HG03520 (cell line): ENCODE measurements at regions not wholly inside any gene's neighbourhood (a gene's known extent, or its start where the extent isn't known, plus 50 kb on each side); places are given as distances from the start of the nearest gene placed in this dataset.
"Not testable (repeated sequence)": the region's sequence is repeated elsewhere in the genome, so short reads cannot be mapped to it uniquely, and the experiment has no call there.

ENCODE experiments used
- ATAC-seq: cut with Tn5 transposase; IDR thresholded peaks from one replicate; pipeline ENCODE4 v1.9.1; 2021; ENCODE audit warnings: mild to moderate bottlenecking, moderate library complexity; ENCODE audit not compliant: unreplicated experiment

DNA sequence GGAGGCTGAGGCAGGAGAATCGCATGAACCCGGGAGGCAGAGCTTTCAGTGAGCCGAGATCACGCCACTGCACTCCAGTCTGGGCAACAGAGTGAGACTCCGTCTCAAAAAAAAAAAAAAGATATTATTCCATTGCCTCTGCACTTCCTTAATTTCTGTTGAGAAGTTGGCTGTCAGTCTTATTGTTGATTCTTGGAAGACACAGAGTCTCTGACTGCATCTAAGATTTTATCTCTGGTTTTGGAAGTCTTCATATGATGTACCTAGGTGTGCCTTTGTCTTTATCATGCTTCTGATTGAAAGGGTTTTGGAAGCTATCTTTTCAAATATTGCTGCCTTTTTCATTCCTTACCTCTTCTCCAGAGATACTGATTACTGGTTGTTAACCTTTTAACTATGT, 160.4 kb downstream of the NPIPB11 start:
- not testable (repeated sequence) for ATAC-seq

DNA sequence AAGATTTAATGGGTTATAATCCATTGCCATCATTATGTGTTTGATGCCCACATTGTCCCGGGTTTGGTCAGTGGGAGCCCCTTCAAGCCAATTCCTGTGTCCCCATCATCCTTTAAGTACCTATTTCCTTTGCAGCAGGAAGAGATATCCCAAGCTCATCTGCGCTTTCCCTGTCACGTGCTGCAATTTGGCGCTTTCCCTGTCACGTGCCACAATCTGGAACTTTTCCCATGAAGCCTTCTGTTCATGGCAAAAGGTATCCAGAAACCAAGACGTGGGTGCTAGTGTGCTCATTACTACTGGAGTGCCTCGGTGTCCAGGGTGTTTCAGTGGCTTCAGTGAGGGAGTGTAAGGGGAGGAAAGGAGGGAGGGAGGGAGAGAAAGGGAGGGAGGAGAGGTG, 168.5 kb downstream of the NPIPB11 start:
- ATAC-seq, result no peak

DNA sequence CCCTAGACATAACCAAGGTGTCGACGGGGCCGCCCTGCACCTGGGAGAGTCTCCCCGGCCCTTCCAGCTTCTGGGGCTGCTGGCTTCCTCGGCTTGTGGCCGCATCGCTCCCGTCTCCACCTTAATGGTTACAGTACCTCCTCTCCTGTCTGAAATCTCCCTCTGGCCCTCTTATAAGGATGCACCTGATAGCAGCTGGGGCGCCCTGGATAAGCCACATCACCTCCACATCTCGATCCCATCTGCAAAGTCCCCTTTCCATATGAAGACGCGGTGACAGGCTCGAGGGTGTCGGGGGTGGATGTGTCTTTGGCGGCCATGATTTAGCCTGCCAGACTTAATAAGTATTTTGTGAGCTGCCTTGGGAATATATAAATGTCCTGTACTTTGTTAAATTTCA, 169.0 kb downstream of the NPIPB11 start:
- not testable (repeated sequence) for ATAC-seq

DNA sequence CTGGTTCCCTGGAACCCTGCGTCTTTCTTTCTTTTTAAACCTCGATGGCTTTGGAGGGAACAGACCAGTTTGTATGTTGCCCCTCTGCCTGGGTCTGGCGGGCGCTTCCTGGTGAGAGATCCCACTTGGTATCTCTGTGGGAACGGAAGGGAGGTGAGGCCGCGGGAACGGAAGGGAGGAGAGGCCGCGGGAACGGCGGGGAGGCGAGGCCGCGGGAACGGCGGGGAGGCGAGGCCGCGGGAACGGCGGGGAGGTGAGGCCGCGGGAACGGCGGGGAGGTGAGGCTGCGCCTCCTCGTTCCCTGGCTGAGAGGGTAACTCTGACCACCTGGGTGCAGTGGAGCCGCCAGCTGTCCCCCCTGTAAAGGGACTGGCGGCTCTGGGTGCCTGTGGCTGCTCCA, 169.5 kb downstream of the NPIPB11 start:
- not testable (repeated sequence) for ATAC-seq

DNA sequence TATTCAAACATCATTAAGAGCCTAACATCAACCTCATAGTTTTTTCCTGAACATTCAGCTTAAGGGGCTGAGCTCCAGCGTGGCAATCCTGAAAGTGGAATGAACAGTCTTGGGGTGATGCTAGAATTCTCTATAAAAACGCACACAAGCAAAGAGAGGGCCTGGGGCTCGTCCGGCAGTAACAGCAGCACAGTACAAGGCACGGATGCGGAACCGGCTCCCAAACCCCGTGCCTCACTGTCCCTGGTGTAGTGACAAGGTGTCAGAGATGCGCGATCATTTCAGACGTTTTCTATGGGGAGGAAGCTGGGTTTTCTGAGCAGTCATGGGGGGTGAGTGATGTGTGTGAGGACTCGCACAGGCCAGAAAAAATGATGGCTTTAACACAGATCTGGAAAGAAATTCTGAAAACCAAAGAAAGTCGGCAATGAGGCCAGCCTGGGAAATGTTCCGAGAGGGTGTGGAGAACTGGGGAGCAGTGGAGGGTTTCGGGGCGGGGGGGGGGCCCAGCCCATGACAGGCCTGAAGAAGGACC, 170.6 kb downstream of the NPIPB11 start:
- not testable (repeated sequence) for ATAC-seq

DNA sequence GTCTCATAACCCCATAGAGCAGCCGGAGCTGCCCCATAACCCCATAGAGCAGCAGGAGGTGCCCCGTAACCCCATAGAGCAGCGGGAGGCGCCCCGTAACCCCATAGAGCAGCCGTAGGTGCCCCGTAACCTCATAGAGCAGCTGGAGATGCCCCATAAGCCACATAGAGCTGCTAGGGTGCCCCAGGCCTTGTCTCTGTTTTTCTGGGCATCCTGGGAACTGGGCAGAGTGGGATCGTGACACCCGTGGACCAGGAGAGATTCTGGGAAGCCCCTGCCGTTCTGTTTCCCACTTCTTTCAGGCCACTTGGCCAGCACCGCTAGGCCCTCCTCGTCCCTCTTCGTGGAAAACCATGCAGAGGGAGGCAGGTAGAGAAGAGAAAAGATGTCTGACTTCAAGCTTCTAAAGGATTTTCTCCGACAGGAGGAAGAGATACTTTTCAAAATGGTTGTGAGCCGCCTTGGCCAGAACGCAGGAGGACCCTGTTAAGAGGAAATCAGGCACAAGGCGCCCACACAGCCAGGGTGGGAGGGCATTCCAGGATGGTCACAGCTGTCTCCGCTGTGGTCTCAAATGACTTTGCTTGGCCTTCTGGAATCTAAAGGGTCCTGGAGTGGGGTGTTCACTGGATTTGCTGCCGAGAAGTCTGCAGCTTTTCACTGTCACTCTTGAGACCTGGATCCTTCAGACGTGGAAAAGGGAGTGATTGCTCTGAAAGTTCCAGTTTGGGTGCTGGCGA, 171.8 kb downstream of the NPIPB11 start:
- not testable (repeated sequence) for ATAC-seq

DNA sequence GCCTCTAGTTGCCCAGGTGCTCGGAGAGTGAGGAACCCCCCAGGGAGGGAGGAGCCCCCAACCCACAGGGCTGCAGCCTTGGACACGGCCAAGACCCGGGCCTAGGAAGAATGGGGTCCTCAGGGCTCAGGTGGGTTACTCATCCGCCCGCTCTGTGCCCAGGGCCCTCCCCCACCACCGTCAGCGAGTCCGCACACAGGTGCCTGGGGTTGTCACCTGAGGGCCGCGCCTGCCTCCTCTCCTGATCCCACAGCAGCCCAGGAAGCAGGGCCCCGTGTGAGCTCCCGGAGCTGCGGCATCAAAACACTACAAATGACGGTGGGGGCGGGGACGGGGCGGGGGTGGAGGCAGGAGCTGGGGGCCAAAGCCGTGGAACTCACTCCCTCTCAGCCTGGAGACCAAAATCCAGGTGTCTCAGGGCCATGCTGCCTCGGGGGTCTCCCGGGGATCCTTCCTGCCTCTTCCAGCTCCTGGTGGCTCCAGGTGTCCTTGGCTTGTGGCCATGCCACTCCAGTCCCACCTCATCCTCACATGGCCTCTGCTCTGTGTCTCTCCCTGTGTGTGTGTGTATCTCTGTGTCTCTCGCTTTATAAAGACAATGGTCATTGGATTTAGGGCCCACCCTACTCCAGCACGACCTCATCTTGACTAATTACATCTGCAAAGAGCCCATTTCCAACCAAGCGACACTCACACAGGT, 172.7 kb downstream of the NPIPB11 start:
- not testable (repeated sequence) for ATAC-seq

DNA sequence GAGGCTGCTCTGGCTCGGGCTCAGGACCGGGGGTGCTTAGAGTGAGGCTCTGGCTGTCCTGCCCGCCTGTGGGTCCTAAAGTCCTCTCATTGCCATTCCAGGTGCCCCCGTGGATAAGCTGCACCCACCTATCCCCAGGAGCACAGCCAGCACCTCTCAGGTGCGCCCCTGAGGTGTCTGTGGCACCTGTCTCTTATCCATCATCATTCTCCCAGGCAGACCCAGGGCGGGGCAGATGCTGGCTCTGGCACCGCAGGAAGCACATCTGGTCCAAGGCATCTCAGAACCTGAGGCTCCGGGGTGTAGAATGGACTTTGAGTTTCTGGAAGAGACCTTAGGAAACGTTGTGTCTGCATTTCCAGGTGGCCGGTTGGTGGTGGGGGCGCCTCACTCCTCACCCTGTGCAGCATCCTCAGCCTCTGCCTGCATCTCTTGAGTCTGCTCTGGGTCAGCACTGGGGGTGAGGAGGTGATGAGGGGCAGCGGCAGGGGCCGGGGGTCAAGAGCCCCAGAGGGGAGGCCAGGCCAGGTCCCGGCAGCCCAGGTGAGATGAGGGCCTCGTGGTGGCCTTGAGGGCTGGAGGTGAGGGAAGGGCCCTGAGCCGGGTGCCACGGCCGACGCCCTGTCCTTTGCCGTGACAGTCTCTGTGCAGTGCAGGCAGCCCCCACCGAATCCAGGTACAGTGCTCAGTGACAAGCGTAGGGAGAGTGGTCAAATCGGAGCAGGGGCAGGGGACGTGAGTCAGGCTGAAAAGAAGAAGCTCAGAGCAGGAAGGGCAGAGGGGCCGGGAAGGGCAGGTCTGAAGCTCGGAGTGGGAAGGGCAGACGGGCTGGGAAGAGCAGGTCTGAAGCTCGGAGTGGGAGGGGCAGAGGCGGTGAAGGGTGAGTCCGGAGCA, 173.5 kb downstream of the NPIPB11 start:
- no peak for ATAC-seq

DNA sequence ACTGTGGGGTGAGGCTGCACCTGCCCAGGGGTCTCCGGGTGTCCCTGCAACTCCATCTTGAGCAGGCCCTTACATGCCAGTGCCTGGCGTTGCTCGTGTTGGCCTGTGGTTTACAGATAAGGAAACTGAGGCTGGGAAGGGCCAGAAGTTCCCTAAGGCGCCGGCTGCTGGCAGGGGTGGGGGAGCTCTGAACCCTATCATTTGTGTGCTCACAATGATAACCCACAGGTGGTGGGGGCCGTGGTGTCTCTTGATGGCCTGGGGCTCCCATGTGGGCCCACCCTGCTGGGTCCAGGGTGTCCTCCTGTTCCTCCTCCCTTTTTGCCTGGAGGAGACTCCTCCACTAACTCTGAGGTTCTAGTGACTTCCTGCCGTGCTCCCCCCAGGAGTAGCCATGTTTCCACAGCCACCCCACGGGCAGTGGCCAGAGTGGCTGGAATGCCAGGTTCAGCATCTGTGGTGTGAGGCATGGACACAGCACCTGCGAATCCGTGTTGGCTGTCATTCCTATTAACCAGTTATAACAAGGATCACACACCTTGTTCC, 174.3 kb downstream of the NPIPB11 start:
- ATAC-seq, result not testable (repeated sequence)

DNA sequence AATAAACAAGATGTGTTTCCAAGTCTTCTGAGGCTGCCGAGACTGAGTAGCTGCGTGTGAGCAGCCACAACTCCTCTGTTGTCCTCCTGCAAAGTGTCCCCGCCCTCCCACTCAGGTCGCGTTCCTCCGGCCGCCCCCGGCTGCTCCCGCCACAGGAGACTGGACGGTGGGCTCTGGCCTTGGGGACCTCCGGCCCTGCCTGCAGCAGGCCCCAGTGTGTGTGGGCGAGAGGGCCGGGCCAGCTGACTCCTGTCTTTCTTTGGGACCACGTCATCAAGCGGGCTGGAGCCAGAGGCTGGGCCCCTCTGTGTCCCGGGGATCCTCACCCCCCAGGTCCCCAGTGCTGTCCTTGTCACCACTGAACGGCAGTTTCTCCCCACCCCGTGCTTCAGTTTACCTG, 175.3 kb downstream of the NPIPB11 start:
- no peak for ATAC-seq

DNA sequence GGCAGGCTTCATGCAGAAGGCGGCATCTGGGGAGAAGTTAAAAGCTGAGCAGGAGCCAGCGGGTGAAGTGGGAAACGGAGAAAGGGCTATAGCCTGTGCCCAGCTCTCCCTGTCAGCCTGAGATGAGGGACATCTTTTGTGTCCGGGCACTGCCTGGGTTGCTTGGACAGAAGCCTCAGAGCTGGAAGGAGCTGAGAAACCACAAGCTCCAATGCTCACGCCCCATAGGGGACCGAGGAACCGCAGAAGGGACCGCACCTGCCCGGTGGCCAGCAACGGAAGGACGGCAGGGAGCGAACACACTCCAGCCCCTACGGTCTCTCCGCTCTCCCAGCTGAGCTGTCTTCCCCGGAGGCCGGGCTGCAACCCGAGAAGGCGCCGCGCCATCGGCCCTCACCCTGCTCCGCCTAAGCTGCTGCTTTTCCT, 175.8 kb downstream of the NPIPB11 start:
- no peak for ATAC-seq

DNA sequence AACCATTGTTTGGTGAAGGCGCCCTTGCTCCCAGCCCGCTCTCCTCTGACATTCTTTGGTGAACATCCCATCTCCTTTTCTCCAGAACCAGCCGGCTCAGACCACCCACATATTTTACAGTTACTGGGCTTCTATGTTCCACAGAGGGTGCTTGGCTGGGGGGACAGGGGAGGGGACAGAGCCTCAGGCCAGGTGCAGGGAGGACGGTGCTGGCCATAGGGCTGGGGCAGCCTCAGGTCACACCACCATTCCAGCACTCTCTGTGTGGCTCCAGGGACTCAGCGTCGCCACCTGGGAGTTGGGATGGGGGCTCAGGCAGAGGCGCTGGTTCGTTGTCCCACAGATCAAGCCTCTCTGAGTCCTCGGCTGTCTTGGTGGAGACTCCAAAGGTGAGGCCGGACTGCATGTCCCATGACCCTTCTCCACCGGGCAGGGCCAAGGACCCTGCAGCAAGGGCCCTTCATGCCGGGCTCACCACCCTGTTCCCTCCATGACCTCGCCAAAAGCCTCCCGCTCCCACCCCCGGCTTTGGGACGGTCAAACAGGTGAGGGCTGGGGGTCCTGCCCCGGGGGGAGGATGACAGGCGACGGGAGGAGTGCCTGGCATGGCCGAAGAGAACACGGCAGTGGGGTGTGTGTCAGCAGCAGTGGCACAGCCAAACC, 176.4 kb downstream of the NPIPB11 start:
- not testable (repeated sequence) for ATAC-seq

DNA sequence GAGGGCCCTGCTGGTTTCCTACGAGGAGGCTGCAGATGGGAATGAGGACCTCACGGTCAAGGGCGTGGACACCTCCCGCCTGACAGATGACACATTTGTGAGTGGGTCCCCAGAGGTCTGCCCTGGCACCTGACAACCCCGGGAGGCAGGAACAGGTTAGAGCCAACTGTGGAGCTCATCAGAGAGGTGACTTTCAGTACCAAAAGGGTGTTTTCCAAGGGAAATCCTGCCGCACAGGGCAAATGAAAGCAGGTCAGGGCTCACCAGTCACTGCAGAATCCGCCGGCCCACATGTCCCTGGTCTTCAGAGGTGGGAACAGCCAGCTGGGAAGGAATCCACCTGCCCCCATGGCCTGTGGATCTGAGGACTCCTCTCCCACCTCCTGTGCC, 176.9 kb downstream of the NPIPB11 start:
- ATAC-seq, result not testable (repeated sequence)

DNA sequence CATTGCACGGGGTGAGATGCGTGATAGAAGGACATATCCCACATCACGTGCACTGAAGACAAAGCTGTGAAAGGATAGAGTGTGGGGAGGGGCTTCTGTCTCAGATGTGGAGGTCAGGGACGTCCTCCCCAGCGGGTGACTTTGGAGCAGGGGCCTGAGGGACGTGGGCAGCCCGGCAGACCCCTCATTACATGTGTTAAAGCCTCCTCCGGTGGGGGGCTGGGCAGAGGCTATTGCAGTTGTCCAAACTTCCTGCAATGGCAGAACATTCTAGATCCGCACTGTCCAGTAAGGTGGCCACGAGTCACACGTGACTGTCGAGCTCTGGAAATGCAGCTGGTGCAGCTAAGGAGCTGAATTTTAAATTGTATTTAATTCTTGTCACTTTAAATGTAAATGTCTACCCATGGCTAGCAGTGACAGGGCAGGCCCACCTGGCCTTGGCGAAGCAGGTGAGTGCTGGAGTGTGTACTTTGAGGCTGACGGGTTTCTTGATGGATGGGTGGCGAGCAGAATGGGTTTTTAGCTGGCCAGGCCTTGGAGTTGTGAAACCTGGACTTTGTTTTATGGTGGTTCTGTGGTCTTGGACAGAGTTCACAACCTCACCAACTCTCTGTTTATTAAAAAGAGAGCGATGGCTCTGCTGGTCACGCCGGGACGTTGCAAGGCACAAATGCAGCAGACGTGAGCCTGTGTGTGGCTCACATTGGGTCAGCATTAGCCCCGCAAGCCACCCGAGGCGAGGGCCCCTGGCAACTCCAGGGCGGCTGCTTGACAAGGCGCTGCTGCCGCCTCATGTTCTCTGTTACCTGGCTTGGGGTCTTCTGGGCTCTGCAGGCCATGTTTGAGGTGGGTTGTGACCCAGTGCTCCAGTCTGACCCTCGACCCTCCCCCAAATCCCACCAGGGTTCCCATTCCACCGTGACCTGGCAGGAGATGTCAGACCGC, 177.6 kb downstream of the NPIPB11 start:
- not testable (repeated sequence) for ATAC-seq

DNA sequence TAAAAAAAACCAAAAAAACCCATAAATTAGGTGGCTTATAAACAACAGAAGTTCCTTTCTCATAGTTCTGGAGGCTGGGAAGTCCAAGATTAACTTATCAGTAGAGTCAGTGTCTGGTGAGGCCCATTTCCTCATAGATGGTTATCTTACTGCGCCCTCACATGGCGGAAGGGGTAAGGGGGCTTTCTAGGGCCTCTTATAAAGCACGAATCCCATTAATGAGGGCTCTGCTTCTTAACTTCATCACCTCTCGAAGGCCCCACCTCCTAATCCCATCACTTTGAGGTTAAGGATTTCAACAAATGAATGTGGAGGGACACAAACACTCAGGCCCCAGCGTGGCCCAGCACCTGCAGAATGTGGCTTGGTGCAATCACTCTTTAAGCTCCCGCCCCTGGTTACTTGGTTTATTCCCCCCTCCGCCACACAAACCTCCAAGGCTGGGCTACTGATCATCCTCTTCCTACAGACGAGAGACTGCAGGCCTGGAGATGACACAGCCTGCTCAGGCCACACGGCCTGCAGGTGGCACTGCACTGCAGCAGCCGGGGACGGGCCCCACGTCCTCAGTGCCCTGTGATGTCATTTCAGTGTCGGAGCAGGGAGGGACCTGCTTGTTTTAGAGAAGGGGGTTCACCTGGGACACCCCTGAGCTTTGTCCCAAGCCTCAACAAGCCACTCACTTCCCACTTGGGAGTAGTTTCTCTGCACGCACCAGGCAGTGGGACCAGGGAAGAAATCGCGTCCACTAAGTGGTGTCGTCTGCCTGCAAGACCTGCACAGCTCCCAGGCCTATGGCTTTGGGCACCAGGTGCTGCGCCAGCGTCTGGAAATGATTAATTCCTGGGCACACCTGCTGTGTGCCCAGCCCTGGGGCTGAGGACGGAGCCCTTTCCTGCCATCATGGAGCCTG, 178.5 kb downstream of the NPIPB11 start:
- not testable (repeated sequence) for ATAC-seq

DNA sequence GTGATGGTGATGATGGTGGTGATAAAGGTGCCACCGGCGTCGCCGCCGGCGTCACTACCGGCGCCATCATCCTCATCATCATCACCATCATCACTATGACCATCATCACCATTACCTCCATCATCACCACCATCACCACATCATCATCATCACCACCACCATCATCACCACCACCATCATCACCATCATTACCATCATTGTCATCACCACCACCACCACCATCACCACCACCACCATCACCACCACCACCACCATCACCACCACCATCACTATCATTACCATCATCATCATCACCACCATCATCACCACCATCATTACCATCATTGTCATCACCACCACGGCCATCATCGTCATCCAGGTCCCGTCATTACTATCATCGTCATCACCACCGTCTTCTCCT, 179.7 kb downstream of the NPIPB11 start:
- no peak for ATAC-seq

DNA sequence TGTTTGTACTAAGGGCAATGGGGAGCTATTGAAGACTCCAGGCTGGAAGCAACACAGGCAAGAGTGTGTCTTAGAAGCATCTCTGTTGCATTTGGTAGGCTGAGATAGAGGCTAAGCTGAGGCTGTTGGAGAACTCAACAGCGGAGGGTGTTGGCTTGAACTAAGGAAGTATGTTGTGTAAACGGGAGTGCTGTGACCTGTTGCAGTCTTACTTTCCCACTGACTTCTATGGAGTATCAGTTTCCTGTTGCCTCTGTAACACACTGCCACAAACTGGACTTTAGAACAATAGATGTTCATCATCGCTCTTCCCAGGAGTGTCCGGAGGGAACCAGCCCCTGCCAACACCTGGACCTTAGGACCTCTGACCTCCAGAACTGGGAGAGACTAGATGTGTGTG, 181.8 kb downstream of the NPIPB11 start:
- not testable (repeated sequence) for ATAC-seq

DNA sequence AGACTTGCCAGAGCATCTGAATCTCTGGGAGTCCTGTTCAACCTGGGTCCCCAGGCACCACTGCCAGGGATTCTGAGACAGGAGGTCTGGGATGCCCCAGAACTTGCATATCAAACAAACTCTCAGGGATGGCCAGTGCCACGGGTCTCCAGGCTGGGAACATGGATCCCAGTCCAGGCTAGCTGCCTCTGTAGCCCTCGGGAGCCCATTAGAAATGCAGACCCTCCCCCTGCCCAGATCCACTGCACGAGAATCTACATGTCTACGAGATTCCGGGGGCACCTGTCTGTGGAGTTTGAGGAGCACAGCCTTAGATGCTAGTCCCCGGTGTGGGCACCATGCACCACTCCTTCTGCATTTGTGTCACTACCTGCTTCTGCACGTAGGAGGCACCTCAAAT, 183.9 kb downstream of the NPIPB11 start:
- not testable (repeated sequence) for ATAC-seq
